GM23338 (cell line): ENCODE measurements at regions not wholly inside any gene's neighbourhood (a gene's known extent, or its start where the extent isn't known, plus 50 kb on each side); places are given as distances from the start of the nearest gene placed in this dataset.

Experiments used
- ATAC-seq: fragments of 200-7000 bp; cut with Tn5 transposase; 3 replicates; pipeline ENCODE4 v1.9.1; 2020
- DNase-seq: peaks from one replicate; pipeline ENCODE4 v3.0.0-alpha.2; 2015; ENCODE audit warnings: low spot score
- H2AFZ ChIP-seq: fragments of 200-600 bp; sonication (generic); 2 replicates; pipeline ENCODE4 v1.8.0; 2016; ENCODE audit warnings: antibody characterized with exemption, mild to moderate bottlenecking, moderate library complexity
- H3F3A ChIP-seq: fragments of 200-600 bp; sonication (generic); replicated peaks from 2 replicates; pipeline ENCODE4 v1.8.0; 2017; ENCODE audit warnings: antibody characterized with exemption, mixed run types, low read depth
- H3K27ac ChIP-seq: fragments of 200-600 bp; sonication (generic); 2 replicates; pipeline ENCODE4 v1.6.1; 2016; ENCODE audit warnings: low read depth
- H3K27me3 ChIP-seq: fragments of 200-600 bp; sonication (generic); 2 replicates; pipeline ENCODE4 v1.8.0; 2016; ENCODE audit warnings: mild to moderate bottlenecking, mixed run types, moderate library complexity; ENCODE audit not compliant: insufficient read depth
- H3K36me3 ChIP-seq: fragments of 200-600 bp; sonication (generic); 2 replicates; pipeline ENCODE4 v1.8.0; 2016; ENCODE audit warnings: mild to moderate bottlenecking; ENCODE audit not compliant: insufficient read depth
- H3K4me1 ChIP-seq: fragments of 200-600 bp; sonication (generic); 2 replicates; pipeline ENCODE4 v1.8.0; 2016; ENCODE audit warnings: mild to moderate bottlenecking, moderate library complexity; ENCODE audit not compliant: insufficient read depth
- H3K4me2 ChIP-seq: fragments of 200-600 bp; sonication (generic); 2 replicates; pipeline ENCODE4 v1.7.1; 2017; ENCODE audit warnings: mixed run types
- H3K4me3 ChIP-seq: fragments of 200-600 bp; sonication (generic); 2 replicates; pipeline ENCODE4 v1.6.1; 2016; ENCODE audit warnings: mixed run types
- H3K79me2 ChIP-seq: fragments of 200-600 bp; sonication (generic); replicated peaks from 2 replicates; pipeline ENCODE4 v1.8.0; 2017; ENCODE audit warnings: mild to moderate bottlenecking; ENCODE audit not compliant: insufficient read depth
- H3K9me2 ChIP-seq: fragments of 200-600 bp; sonication (generic); 2 replicates; pipeline ENCODE4 v1.8.0; 2017; ENCODE audit not compliant: insufficient read depth
- H4K20me1 ChIP-seq: fragments of 200-600 bp; sonication (generic); replicated peaks from 2 replicates; pipeline ENCODE4 v1.8.0; 2017; ENCODE audit warnings: mild to moderate bottlenecking; ENCODE audit not compliant: insufficient read depth
- H3K27ac Mint-ChIP-seq: 2 replicates; pipeline ENCODE4 v1.8.0; 2020; ENCODE audit warnings: inconsistent platforms, mild to moderate bottlenecking, moderate library complexity, mixed read lengths
- H3K27me3 Mint-ChIP-seq: 3 replicates; pipeline ENCODE4 v1.8.0; 2022; ENCODE audit warnings: low read depth, mild to moderate bottlenecking, moderate library complexity, mixed read lengths, inconsistent platforms; ENCODE audit not compliant: insufficient read depth, poor library complexity
- H3K36me3 Mint-ChIP-seq: 3 replicates; pipeline ENCODE4 v1.8.0; 2021; ENCODE audit warnings: low read depth, mild to moderate bottlenecking, inconsistent platforms, moderate library complexity, mixed read lengths
- H3K4me1 Mint-ChIP-seq: 3 replicates; pipeline ENCODE4 v1.8.0; 2020; ENCODE audit warnings: mild to moderate bottlenecking, inconsistent platforms, mixed read lengths
- H3K4me3 Mint-ChIP-seq: 3 replicates; pipeline ENCODE4 v1.8.0; 2021; ENCODE audit warnings: moderate library complexity, mild to moderate bottlenecking, inconsistent platforms, mixed read lengths
- H3K9me3 Mint-ChIP-seq: 3 replicates; pipeline ENCODE4 v1.8.0; 2020; ENCODE audit warnings: moderate library complexity, mild to moderate bottlenecking, inconsistent platforms, mixed read lengths
- CREB1 ChIP-seq: fragments of 250-450 bp; sonication (Bioruptor Pico); IDR thresholded peaks from 2 replicates; pipeline ENCODE4 v1.5.0; 2020; ENCODE audit warnings: low read depth, mild to moderate bottlenecking, moderate library complexity
- JUNB ChIP-seq: IDR thresholded peaks from one replicate; pipeline ENCODE4 v1.6.1; 2016; ENCODE audit warnings: antibody characterized with exemption; ENCODE audit not compliant: unreplicated experiment
- STAT1 ChIP-seq: IDR thresholded peaks from one replicate; pipeline ENCODE4 v1.6.1; 2016; ENCODE audit warnings: antibody characterized with exemption; ENCODE audit not compliant: unreplicated experiment
- ZNF331 ChIP-seq: fragments of 250-450 bp; sonication (Bioruptor Pico); IDR thresholded peaks from 2 replicates; pipeline ENCODE4 v1.5.0; 2020; ENCODE audit warnings: low read depth, mild to moderate bottlenecking, moderate library complexity
- TF ChIP-seq, protein P1 (sequence below): IDR thresholded peaks from one replicate; pipeline ENCODE4 v1.6.1; 2018; ENCODE audit warnings: antibody characterized with exemption; ENCODE audit not compliant: unreplicated experiment
- TF ChIP-seq, protein P2 (sequence below), 2 experiments: fragments of 200-600 bp in 1 of 2; sonication (generic) in 1 of 2; conservative IDR thresholded peaks; 2 replicates each; pipeline versions ENCODE4 v1.5.1 to v1.6.1; 2016 to 2017; ENCODE audit warnings: antibody characterized with exemption in 2 of 2, low read depth in 2 of 2, mild to moderate bottlenecking in 2 of 2, moderate library complexity in 1 of 2
- TF ChIP-seq, protein P3 (sequence below): IDR thresholded peaks from 2 replicates; pipeline ENCODE4 v1.6.1; 2016; ENCODE audit warnings: antibody characterized with exemption

DNA sequence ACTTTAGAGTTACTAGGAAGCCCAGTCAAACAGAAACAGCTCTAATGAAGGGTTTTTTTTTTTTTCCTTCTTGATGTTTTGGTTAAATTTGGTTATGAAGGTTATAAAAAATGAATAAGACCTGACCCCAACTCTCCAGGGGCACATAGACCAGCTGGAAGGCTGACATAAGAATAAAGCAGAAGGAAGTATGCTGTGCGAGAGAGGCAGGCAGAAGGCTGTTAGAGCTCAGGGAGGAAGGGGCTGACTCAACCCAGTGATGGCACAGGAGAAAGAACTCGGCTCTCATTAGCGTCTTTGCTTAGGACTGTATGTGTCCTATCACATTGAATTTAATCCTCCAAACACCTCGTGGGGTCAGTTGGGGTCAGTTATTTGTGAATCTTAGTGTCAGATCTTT is 474.6 kb downstream of the PMP22 start:
- TF ChIP-seq STAT1 (no peak), CREB1 (CRISPR knock-in tag) (no peak), ZNF331 (CRISPR knock-in tag) (no peak), JUNB (no peak)
- TF ChIP-seq, protein P1, sequence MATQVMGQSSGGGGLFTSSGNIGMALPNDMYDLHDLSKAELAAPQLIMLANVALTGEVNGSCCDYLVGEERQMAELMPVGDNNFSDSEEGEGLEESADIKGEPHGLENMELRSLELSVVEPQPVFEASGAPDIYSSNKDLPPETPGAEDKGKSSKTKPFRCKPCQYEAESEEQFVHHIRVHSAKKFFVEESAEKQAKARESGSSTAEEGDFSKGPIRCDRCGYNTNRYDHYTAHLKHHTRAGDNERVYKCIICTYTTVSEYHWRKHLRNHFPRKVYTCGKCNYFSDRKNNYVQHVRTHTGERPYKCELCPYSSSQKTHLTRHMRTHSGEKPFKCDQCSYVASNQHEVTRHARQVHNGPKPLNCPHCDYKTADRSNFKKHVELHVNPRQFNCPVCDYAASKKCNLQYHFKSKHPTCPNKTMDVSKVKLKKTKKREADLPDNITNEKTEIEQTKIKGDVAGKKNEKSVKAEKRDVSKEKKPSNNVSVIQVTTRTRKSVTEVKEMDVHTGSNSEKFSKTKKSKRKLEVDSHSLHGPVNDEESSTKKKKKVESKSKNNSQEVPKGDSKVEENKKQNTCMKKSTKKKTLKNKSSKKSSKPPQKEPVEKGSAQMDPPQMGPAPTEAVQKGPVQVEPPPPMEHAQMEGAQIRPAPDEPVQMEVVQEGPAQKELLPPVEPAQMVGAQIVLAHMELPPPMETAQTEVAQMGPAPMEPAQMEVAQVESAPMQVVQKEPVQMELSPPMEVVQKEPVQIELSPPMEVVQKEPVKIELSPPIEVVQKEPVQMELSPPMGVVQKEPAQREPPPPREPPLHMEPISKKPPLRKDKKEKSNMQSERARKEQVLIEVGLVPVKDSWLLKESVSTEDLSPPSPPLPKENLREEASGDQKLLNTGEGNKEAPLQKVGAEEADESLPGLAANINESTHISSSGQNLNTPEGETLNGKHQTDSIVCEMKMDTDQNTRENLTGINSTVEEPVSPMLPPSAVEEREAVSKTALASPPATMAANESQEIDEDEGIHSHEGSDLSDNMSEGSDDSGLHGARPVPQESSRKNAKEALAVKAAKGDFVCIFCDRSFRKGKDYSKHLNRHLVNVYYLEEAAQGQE, result no peak
- H3K27me3 ChIP-seq, result no peaks in the 10 kb centered on the region
- H2AFZ ChIP-seq, result peak overlapping the region; percentile 63; the same call in 1 of the 2 replicates
- H3F3A ChIP-seq, result no peaks in the 10 kb centered on the region
- peak; percentile 56 for ATAC-seq
- H3K27ac ChIP-seq, result no peak overlapping the region
- peaks cover 11% of the 10 kb centered on the region; the same call in 2 of the 3 replicates for H3K4me1 Mint-ChIP-seq
- no peaks in the 10 kb centered on the region for H3K79me2 ChIP-seq
- no peak overlapping the region for H3K4me3 ChIP-seq
- no peaks in the 10 kb centered on the region for H4K20me1 ChIP-seq
- no peaks in the 10 kb centered on the region for H3K4me1 ChIP-seq
- no peaks in the 10 kb centered on the region for H3K9me2 ChIP-seq
- H3K4me3 Mint-ChIP-seq, result no peak overlapping the region
- H3K36me3 ChIP-seq, result no peaks in the 10 kb centered on the region
- no peaks in the 10 kb centered on the region for H3K36me3 Mint-ChIP-seq
- DNase-seq, result no peak
- no peak overlapping the region for H3K27ac Mint-ChIP-seq
- 0 out of 3 replicates have a peak, but pooled peaks cover 4% of the 10 kb centered on the region for H3K9me3 Mint-ChIP-seq
- no peak overlapping the region for H3K4me2 ChIP-seq
- H3K27me3 Mint-ChIP-seq, result no peaks in the 10 kb centered on the region

DNA sequence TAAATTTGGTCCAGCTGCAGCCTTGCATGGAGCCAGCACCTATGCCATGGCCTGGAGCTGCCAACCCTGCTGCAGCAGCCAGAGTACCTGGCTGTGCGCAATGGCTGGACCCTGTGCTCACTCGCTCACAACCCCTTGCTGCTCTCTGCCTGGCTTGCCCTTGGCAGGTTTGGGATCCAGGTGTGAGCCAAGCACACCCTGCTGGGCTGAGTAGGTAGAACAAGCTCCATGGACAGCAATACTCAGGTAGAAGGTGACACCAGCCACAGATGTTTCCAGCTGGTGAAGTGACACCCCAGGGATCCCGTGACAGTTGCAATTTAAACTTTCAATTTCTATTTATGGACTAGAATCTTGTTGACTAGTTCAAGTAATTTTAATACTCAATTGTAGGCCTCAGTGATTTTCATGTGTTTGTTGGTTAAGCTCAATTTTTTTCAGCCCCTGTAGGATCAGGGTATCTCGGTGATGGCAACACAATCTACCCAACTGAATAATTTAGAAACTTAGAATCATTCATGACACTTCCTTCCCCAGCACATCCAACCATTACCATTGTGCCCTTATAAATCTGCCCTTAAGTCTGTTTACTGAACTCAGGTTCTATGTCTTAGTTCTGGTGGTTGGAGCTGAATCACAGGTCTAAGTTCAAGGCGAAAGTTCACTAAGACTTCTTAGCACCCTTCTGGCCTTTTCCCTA is 480.0 kb downstream of the PMP22 start:
- Histone ChIP-seq H3K27ac (no peak overlapping the region), H2AFZ (no peak overlapping the region), H3K79me2 (no peaks in the 10 kb centered on the region), H3K9me2 (no peaks in the 10 kb centered on the region), H3K4me3 (no peak overlapping the region), H4K20me1 (no peaks in the 10 kb centered on the region), H3K27me3 (no peaks in the 10 kb centered on the region), H3K4me1 (peaks cover 15% of the 10 kb centered on the region), H3F3A (no peaks in the 10 kb centered on the region), H3K36me3 (no peaks in the 10 kb centered on the region), H3K4me2 (no peak overlapping the region)
- ATAC-seq (no peak), DNase-seq (peak; percentile 13)
- H3K4me3 Mint-ChIP-seq, result no peak overlapping the region
- H3K4me1 Mint-ChIP-seq, result peaks cover 15% of the 10 kb centered on the region
- H3K27ac Mint-ChIP-seq, result no peak overlapping the region
- peaks cover 6% of the 10 kb centered on the region for H3K27me3 Mint-ChIP-seq
- peaks cover 4% of the 10 kb centered on the region; the same call in 1 of the 3 replicates for H3K36me3 Mint-ChIP-seq
- TF ChIP-seq, protein P2, sequence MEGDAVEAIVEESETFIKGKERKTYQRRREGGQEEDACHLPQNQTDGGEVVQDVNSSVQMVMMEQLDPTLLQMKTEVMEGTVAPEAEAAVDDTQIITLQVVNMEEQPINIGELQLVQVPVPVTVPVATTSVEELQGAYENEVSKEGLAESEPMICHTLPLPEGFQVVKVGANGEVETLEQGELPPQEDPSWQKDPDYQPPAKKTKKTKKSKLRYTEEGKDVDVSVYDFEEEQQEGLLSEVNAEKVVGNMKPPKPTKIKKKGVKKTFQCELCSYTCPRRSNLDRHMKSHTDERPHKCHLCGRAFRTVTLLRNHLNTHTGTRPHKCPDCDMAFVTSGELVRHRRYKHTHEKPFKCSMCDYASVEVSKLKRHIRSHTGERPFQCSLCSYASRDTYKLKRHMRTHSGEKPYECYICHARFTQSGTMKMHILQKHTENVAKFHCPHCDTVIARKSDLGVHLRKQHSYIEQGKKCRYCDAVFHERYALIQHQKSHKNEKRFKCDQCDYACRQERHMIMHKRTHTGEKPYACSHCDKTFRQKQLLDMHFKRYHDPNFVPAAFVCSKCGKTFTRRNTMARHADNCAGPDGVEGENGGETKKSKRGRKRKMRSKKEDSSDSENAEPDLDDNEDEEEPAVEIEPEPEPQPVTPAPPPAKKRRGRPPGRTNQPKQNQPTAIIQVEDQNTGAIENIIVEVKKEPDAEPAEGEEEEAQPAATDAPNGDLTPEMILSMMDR (conservative IDR thresholded peaks at IDR 0.05; ENCODE audit: low read depth in 2 of 2), result peak in 1 of 2 experiments; percentile 53; a peak in 3 of 4 replicates
- TF ChIP-seq, protein P3, sequence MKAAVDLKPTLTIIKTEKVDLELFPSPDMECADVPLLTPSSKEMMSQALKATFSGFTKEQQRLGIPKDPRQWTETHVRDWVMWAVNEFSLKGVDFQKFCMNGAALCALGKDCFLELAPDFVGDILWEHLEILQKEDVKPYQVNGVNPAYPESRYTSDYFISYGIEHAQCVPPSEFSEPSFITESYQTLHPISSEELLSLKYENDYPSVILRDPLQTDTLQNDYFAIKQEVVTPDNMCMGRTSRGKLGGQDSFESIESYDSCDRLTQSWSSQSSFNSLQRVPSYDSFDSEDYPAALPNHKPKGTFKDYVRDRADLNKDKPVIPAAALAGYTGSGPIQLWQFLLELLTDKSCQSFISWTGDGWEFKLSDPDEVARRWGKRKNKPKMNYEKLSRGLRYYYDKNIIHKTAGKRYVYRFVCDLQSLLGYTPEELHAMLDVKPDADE, result no peak
- H3K9me3 Mint-ChIP-seq, result peaks cover 20% of the 10 kb centered on the region
